OCI-LY1 (cell line): ENCODE measurements at regions not wholly inside any gene's neighbourhood (a gene's known extent, or its start where the extent isn't known, plus 50 kb on each side); places are given as distances from the start of the nearest gene placed in this dataset.

Experiments used
- H2AFZ ChIP-seq: fragments of 200-600 bp; sonication (generic), shearing (Covaris generic); 2 replicates; pipeline ENCODE4 v1.6.0; 2014; ENCODE audit warnings: antibody characterized with exemption, mild to moderate bottlenecking, low read length
- H3F3A ChIP-seq: fragments of 200-600 bp; sonication (generic), shearing (Covaris generic); 2 replicates; pipeline ENCODE4 v1.6.0; 2014; ENCODE audit warnings: mild to moderate bottlenecking, antibody characterized with exemption, low read length, moderate library complexity; ENCODE audit not compliant: insufficient read depth
- H3K27ac ChIP-seq: fragments of 200-600 bp; sonication (generic); 2 replicates; pipeline ENCODE4 v1.5.1; 2014; ENCODE audit warnings: low read length, mixed run types, mild to moderate bottlenecking, low read depth; ENCODE audit not compliant: poor library complexity, severe bottlenecking
- H3K27me3 ChIP-seq: fragments of 200-600 bp; sonication (generic); 2 replicates; pipeline ENCODE4 v1.6.0; 2014; ENCODE audit warnings: antibody characterized with exemption, mild to moderate bottlenecking, low read length, moderate library complexity; ENCODE audit not compliant: insufficient read depth
- H3K36me3 ChIP-seq: fragments of 200-600 bp; sonication (generic); 2 replicates; pipeline ENCODE4 v1.6.1; 2014; ENCODE audit warnings: mild to moderate bottlenecking, antibody characterized with exemption, low read length, moderate library complexity, mixed read lengths; ENCODE audit not compliant: insufficient read depth
- H3K4me1 ChIP-seq: fragments of 200-600 bp; sonication (generic); 2 replicates; pipeline ENCODE4 v1.5.1; 2014; ENCODE audit warnings: mild to moderate bottlenecking, low read length, moderate library complexity; ENCODE audit not compliant: insufficient read depth, severe bottlenecking
- H3K4me2 ChIP-seq: fragments of 200-600 bp; sonication (generic), shearing (Covaris generic); 2 replicates; pipeline ENCODE4 v1.6.1; 2014; ENCODE audit warnings: low read length
- H3K4me3 ChIP-seq: fragments of 200-600 bp; sonication (generic); 2 replicates; pipeline ENCODE4 v1.5.1; 2014; ENCODE audit warnings: low read length, low read depth, mild to moderate bottlenecking, mixed read lengths; ENCODE audit not compliant: poor library complexity, severe bottlenecking
- H3K79me2 ChIP-seq: fragments of 200-600 bp; shearing (Covaris generic); 2 replicates; pipeline ENCODE4 v1.6.1; 2016; ENCODE audit warnings: mixed run types, low read length, mixed read lengths; ENCODE audit not compliant: insufficient read depth
- H3K9ac ChIP-seq: fragments of 200-600 bp; sonication (generic), shearing (Covaris generic); 2 replicates; pipeline ENCODE4 v1.6.1; 2014; ENCODE audit warnings: mild to moderate bottlenecking, low read length, mixed read lengths
- H3K9me2 ChIP-seq: fragments of 200-600 bp; sonication (generic), shearing (Covaris generic); 2 replicates; pipeline ENCODE4 v1.6.1; 2014; ENCODE audit warnings: low read depth, mild to moderate bottlenecking, low read length, mixed read lengths
- H3K9me3 ChIP-seq: fragments of 200-600 bp; shearing (Covaris generic); 2 replicates; pipeline ENCODE4 v1.6.1; 2014; ENCODE audit warnings: low read length, mixed read lengths
- H4K20me1 ChIP-seq: fragments of 200-600 bp; sonication (generic), shearing (Covaris generic); 2 replicates; pipeline ENCODE4 v1.6.0; 2016; ENCODE audit warnings: mild to moderate bottlenecking, low read length; ENCODE audit not compliant: insufficient read depth
- CTCF ChIP-seq: fragments of 200-600 bp; sonication (generic), shearing (Covaris generic); IDR thresholded peaks from 2 replicates; pipeline ENCODE4 v1.5.1; 2017; ENCODE audit warnings: mild to moderate bottlenecking, antibody characterized with exemption, low read length, moderate library complexity, mixed read lengths
- EZH2 ChIP-seq: fragments of 200-600 bp; sonication (generic), shearing (Covaris generic); IDR thresholded peaks from 2 replicates; pipeline ENCODE4 v1.8.0; 2017; ENCODE audit warnings: borderline replicate concordance, mixed run types, mild to moderate bottlenecking, antibody characterized with exemption, low read length, moderate library complexity, mixed read lengths

GRCh38 chr7:89401099-89401498 is 605.6 kb upstream of the TEX47 start:
- Histone ChIP-seq H3K36me3 (no peaks in the 10 kb centered on the region), H3K9ac (no peak overlapping the region), H3K27me3 (no peaks in the 10 kb centered on the region), H3F3A (no peaks in the 10 kb centered on the region), H3K79me2 (no peaks in the 10 kb centered on the region), H3K4me1 (no peaks in the 10 kb centered on the region), H3K9me2 (no peaks in the 10 kb centered on the region), H2AFZ (no peak overlapping the region), H3K4me3 (no peak overlapping the region), H3K4me2 (no peak overlapping the region), H3K9me3 (no peaks in the 10 kb centered on the region), H3K27ac (no peak overlapping the region), H4K20me1 (no peaks in the 10 kb centered on the region)
- TF ChIP-seq CTCF (no peak), EZH2 (no peak)

- H3K4me2 ChIP-seq, result no peak overlapping the region
- no peaks in the 10 kb centered on the region for H3K9me2 ChIP-seq
- TF ChIP-seq EZH2, result no peak
Observed at GRCh38 chr7:89401690-89402089, 606.2 kb upstream of the TEX47 start.

GRCh38 chr7:89451911-89452310 is 656.4 kb upstream of the TEX47 start:
- H3K4me2 ChIP-seq, result no peak overlapping the region
- H3K9me3 ChIP-seq, result no peaks in the 10 kb centered on the region
- H3K4me1 ChIP-seq, result no peaks in the 10 kb centered on the region
- H3F3A ChIP-seq, result no peaks in the 10 kb centered on the region
- H4K20me1 ChIP-seq, result no peaks in the 10 kb centered on the region
- H3K4me3 ChIP-seq, result no peak overlapping the region
- no peaks in the 10 kb centered on the region for H3K79me2 ChIP-seq
- H3K9me2 ChIP-seq, result no peaks in the 10 kb centered on the region
- H3K27me3 ChIP-seq, result no peaks in the 10 kb centered on the region
- no peaks in the 10 kb centered on the region for H3K36me3 ChIP-seq
- H2AFZ ChIP-seq, result no peak overlapping the region
- H3K27ac ChIP-seq, result no peak overlapping the region
- no peak overlapping the region for H3K9ac ChIP-seq
- TF ChIP-seq CTCF, result no peak
- no peak for TF ChIP-seq EZH2

More at GRCh38 chr7:89401690-89402089, 606.2 kb upstream of the TEX47 start:
- Histone ChIP-seq H3K27me3 (no peaks in the 10 kb centered on the region), H3F3A (no peaks in the 10 kb centered on the region), H3K4me3 (no peak overlapping the region), H2AFZ (no peak overlapping the region), H3K9ac (no peak overlapping the region), H3K27ac (no peak overlapping the region), H3K9me3 (no peaks in the 10 kb centered on the region), H3K79me2 (no peaks in the 10 kb centered on the region), H4K20me1 (no peaks in the 10 kb centered on the region), H3K36me3 (no peaks in the 10 kb centered on the region), H3K4me1 (no peaks in the 10 kb centered on the region)

GRCh38 chr7:89456556-89456955 is 661.0 kb upstream of the TEX47 start:
- no peak overlapping the region for H3K9ac ChIP-seq
- H3K4me2 ChIP-seq, result no peak overlapping the region
- H3K9me2 ChIP-seq, result no peaks in the 10 kb centered on the region
- H2AFZ ChIP-seq, result no peak overlapping the region
- H3K79me2 ChIP-seq, result no peaks in the 10 kb centered on the region
- no peaks in the 10 kb centered on the region for H3K36me3 ChIP-seq
- no peak for TF ChIP-seq CTCF
- H3F3A ChIP-seq, result no peaks in the 10 kb centered on the region
- no peak overlapping the region for H3K4me3 ChIP-seq
- no peaks in the 10 kb centered on the region for H3K27me3 ChIP-seq
- H3K27ac ChIP-seq, result no peak overlapping the region
- no peaks in the 10 kb centered on the region for H3K4me1 ChIP-seq
- no peaks in the 10 kb centered on the region for H4K20me1 ChIP-seq
- no peaks in the 10 kb centered on the region for H3K9me3 ChIP-seq
